Spleen (tissue), 7 donors: ENCODE measurements at regions not wholly inside any gene's neighbourhood (a gene's known extent, or its start where the extent isn't known, plus 50 kb on each side); places are given as distances from the start of the nearest gene placed in this dataset.

Experiments used
- POLR2A ChIP-seq, 3 donors: fragments of 450-650 bp; IDR thresholded peaks; one replicate each; pipeline ENCODE4 v1.5.1; 2017; ENCODE audit warnings: antibody characterized with exemption in 3 of 3, mild to moderate bottlenecking in 1 of 3
- TF ChIP-seq, protein P1 (sequence below), 11 experiments: fragments of 200-600 bp in 7 of 11; fragments of 450-650 bp in 4 of 11; sonication (generic) in 4 of 11; IDR thresholded peaks in 8 of 11; conservative IDR thresholded peaks in 3 of 11; 1 replicate in 7 of 11; 2 replicates in 4 of 11; pipeline versions ENCODE4 v1.4.0 to v1.8.0; 2016 to 2021; ENCODE audit warnings: antibody characterized with exemption in 11 of 11, inconsistent platforms in 4 of 11, mild to moderate bottlenecking in 1 of 11
- donor health status: DM: no; HTN: no; CAD: no; lungs with moderate emphysema.
- donor health status: DM: no; HTN: no; CAD: no.
- donor health status: DM: no; HTN: no; CAD: no.

DNA sequence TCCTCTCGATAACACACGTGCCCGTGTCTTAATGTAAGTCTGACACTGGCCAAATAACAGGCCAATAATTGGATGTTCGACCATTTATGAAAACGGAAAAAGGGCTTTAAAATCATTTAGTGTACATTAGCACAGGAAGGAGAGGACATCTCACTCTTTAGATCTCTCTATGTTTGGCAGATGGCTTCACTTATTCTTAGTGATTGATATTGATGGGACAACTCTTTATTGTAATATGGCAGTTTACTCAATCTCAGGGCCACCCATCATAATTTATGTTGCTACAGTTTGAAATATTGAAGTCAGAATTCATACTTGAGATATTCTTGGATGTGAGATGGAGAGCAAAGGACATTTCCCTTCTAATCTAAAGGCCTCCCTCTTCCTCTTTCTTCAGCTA lies 430.7 kb upstream of the ARGLU1 start:
- TF ChIP-seq POLR2A (IDR thresholded peaks at IDR 0.05) = no peak
- TF ChIP-seq, protein P1, sequence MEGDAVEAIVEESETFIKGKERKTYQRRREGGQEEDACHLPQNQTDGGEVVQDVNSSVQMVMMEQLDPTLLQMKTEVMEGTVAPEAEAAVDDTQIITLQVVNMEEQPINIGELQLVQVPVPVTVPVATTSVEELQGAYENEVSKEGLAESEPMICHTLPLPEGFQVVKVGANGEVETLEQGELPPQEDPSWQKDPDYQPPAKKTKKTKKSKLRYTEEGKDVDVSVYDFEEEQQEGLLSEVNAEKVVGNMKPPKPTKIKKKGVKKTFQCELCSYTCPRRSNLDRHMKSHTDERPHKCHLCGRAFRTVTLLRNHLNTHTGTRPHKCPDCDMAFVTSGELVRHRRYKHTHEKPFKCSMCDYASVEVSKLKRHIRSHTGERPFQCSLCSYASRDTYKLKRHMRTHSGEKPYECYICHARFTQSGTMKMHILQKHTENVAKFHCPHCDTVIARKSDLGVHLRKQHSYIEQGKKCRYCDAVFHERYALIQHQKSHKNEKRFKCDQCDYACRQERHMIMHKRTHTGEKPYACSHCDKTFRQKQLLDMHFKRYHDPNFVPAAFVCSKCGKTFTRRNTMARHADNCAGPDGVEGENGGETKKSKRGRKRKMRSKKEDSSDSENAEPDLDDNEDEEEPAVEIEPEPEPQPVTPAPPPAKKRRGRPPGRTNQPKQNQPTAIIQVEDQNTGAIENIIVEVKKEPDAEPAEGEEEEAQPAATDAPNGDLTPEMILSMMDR (IDR thresholded peaks at IDR 0.05 in 8 of 11, conservative IDR thresholded peaks at IDR 0.05 in 3 of 11) = no peak
